ENCODE measurements at regions not wholly inside any gene's neighbourhood (a gene's known extent, or its start where the extent isn't known, plus 50 kb on each side); places are given as distances from the start of the nearest gene placed in this dataset.

GRCh38 chr3:168511428-168512014 lies 415.8 kb upstream of the GOLIM4 start:
- Histone ChIP-seq H3K27me3 (replicated peaks; ENCODE audit: insufficient read depth, low read length) (no peaks in the 10 kb centered on the region), H3K4me3 (ENCODE audit: low read length) (no peak overlapping the region), H3K9me3 (replicated peaks; ENCODE audit: insufficient read depth, low read length) (no peaks in the 10 kb centered on the region), H3K36me3 (replicated peaks; ENCODE audit: insufficient read depth, low read length) (no peaks in the 10 kb centered on the region), H3K79me2 (ENCODE audit: low read length) (no peaks in the 10 kb centered on the region), H3K4me1 (ENCODE audit: low read length) (no peaks in the 10 kb centered on the region), H3K9ac (ENCODE audit: low read length) (no peak overlapping the region), H3K4me2 (ENCODE audit: low read depth, low read length) (no peak overlapping the region), H2AFZ (ENCODE audit: low read length) (no peak overlapping the region), H3K9me2 (replicated peaks; ENCODE audit: insufficient read depth, low read length) (no peaks in the 10 kb centered on the region), H3F3A (ENCODE audit: insufficient read depth, low read length) (no peaks in the 10 kb centered on the region), H4K20me1 (ENCODE audit: insufficient read depth, low read length) (no peaks in the 10 kb centered on the region), H3K27ac (ENCODE audit: low read length) (no peak overlapping the region)
- no peak for TF ChIP-seq EZH2 (optimal IDR thresholded peaks at IDR 0.05; ENCODE audit: low read depth, low read length)
- no peak for TF ChIP-seq EZH2phosphoT487 (IDR thresholded peaks at IDR 0.05; ENCODE audit: low read length)
- TF ChIP-seq CTCF (IDR thresholded peaks at IDR 0.05; ENCODE audit: low read length): peak; percentile 71
- DNase-seq: peak; percentile 19

DNA sequence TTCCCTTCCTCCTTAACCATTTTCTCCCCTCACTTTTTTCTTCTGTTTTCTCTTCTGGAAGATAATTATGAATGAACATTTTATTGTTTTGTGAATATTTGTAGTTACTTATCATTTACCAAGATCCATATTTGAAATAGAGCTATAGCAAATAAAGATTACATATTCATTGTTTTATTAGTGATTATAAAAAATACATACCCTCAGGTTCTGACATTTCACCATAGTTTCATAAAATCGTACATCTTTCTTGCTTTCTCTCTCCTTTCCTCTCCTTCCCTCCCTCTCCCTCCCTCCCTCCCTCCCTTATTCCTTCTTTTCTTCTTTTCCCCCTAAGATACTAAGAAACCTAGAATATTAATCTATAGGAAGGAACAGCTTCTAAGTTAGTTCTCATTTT lies 410.9 kb upstream of the GOLIM4 start:
- H3K36me3 ChIP-seq (replicated peaks; ENCODE audit: insufficient read depth, low read length): no peaks in the 10 kb centered on the region
- H3K4me2 ChIP-seq (ENCODE audit: low read depth, low read length): no peak overlapping the region
- H3F3A ChIP-seq (ENCODE audit: insufficient read depth, low read length): no peaks in the 10 kb centered on the region
- no peak overlapping the region for H3K4me3 ChIP-seq (ENCODE audit: low read length)
- no peak overlapping the region for H2AFZ ChIP-seq (ENCODE audit: low read length)
- H3K27ac ChIP-seq (ENCODE audit: low read length): no peak overlapping the region
- no peaks in the 10 kb centered on the region for H4K20me1 ChIP-seq (ENCODE audit: insufficient read depth, low read length)
- no peak for DNase-seq
- H3K9me3 ChIP-seq (replicated peaks; ENCODE audit: insufficient read depth, low read length): no peaks in the 10 kb centered on the region
- no peaks in the 10 kb centered on the region for H3K4me1 ChIP-seq (ENCODE audit: low read length)
- TF ChIP-seq EZH2 (optimal IDR thresholded peaks at IDR 0.05; ENCODE audit: low read depth, low read length) (no peak), EZH2phosphoT487 (IDR thresholded peaks at IDR 0.05; ENCODE audit: low read length) (no peak), CTCF (IDR thresholded peaks at IDR 0.05; ENCODE audit: low read length) (no peak)
- H3K9me2 ChIP-seq (replicated peaks; ENCODE audit: insufficient read depth, low read length): no peaks in the 10 kb centered on the region
- H3K79me2 ChIP-seq (ENCODE audit: low read length): no peaks in the 10 kb centered on the region
- no peaks in the 10 kb centered on the region for H3K27me3 ChIP-seq (replicated peaks; ENCODE audit: insufficient read depth, low read length)
- no peak overlapping the region for H3K9ac ChIP-seq (ENCODE audit: low read length)

GRCh38 chr3:168501570-168501969 lies 405.8 kb upstream of the GOLIM4 start:
- peaks cover 12% of the 10 kb centered on the region for H3K4me1 ChIP-seq (ENCODE audit: low read length)
- TF ChIP-seq CTCF (IDR thresholded peaks at IDR 0.05; ENCODE audit: low read length): no peak
- no peak for TF ChIP-seq EZH2phosphoT487 (IDR thresholded peaks at IDR 0.05; ENCODE audit: low read length)
- TF ChIP-seq EZH2 (optimal IDR thresholded peaks at IDR 0.05; ENCODE audit: low read depth, low read length): no peak

More at GRCh38 chr3:168501570-168501969, 405.8 kb upstream of the GOLIM4 start:
- Histone ChIP-seq H3K9me2 (replicated peaks; ENCODE audit: insufficient read depth, low read length) (no peaks in the 10 kb centered on the region), H3K4me2 (ENCODE audit: low read depth, low read length) (no peak overlapping the region), H3K27ac (ENCODE audit: low read length) (no peak overlapping the region), H3F3A (ENCODE audit: insufficient read depth, low read length) (no peaks in the 10 kb centered on the region; the same call in none of the 2 replicates), H3K4me3 (ENCODE audit: low read length) (no peak overlapping the region), H4K20me1 (ENCODE audit: insufficient read depth, low read length) (no peaks in the 10 kb centered on the region), H3K79me2 (ENCODE audit: low read length) (no peaks in the 10 kb centered on the region), H2AFZ (ENCODE audit: low read length) (no peak overlapping the region), H3K27me3 (replicated peaks; ENCODE audit: insufficient read depth, low read length) (no peaks in the 10 kb centered on the region), H3K9me3 (replicated peaks; ENCODE audit: insufficient read depth, low read length) (no peaks in the 10 kb centered on the region), H3K9ac (ENCODE audit: low read length) (no peak overlapping the region), H3K36me3 (replicated peaks; ENCODE audit: insufficient read depth, low read length) (no peaks in the 10 kb centered on the region)
- no peak for DNase-seq

All from MM.1S (cell line).